SU-DHL-6 (cell line): ENCODE measurements at regions not wholly inside any gene's neighbourhood (a gene's known extent, or its start where the extent isn't known, plus 50 kb on each side); places are given as distances from the start of the nearest gene placed in this dataset.

Source experiments
- H2AFZ ChIP-seq: fragments of 200-600 bp; sonication (generic); 2 replicates; pipeline ENCODE4 v1.6.1; 2014; ENCODE audit warnings: low read depth, mild to moderate bottlenecking, moderate library complexity, mixed read lengths, antibody characterized with exemption, low read length; ENCODE audit not compliant: severe bottlenecking
- H3F3A ChIP-seq: fragments of 200-600 bp; shearing (Covaris generic); 2 replicates; pipeline ENCODE4 v1.6.0; 2016; ENCODE audit warnings: antibody characterized with exemption, mild to moderate bottlenecking; ENCODE audit not compliant: insufficient read depth
- H3K27ac ChIP-seq: fragments of 200-600 bp; sonication (generic); 2 replicates; pipeline ENCODE4 v1.5.1; 2016; ENCODE audit warnings: low read depth, mild to moderate bottlenecking, low read length, moderate library complexity, mixed read lengths
- H3K27me3 ChIP-seq: fragments of 200-600 bp; sonication (generic), shearing (Covaris generic); 2 replicates; pipeline ENCODE4 v1.6.0; 2014; ENCODE audit warnings: mild to moderate bottlenecking, low read length
- H3K36me3 ChIP-seq: fragments of 200-600 bp; sonication (generic); 2 replicates; pipeline ENCODE4 v1.6.1; 2014; ENCODE audit warnings: mild to moderate bottlenecking, low read length, mixed read lengths
- H3K4me2 ChIP-seq: fragments of 300-600, 200-600 bp; shearing (Covaris generic), sonication (generic); 2 replicates; pipeline ENCODE4 v1.6.0; 2014; ENCODE audit warnings: low read length, low read depth, mild to moderate bottlenecking; ENCODE audit not compliant: poor library complexity, severe bottlenecking
- H3K4me3 ChIP-seq: fragments of 200-600 bp; sonication (generic); 2 replicates; pipeline ENCODE4 v1.5.1; 2014; ENCODE audit warnings: antibody characterized with exemption, low read length, mild to moderate bottlenecking, mixed read lengths; ENCODE audit not compliant: insufficient read depth, poor library complexity, severe bottlenecking
- H3K79me2 ChIP-seq: fragments of 200-600 bp; sonication (generic); 2 replicates; pipeline ENCODE4 v1.6.1; 2014; ENCODE audit warnings: mild to moderate bottlenecking, low read length, moderate library complexity; ENCODE audit not compliant: insufficient read depth
- H3K9ac ChIP-seq: fragments of 200-600 bp; sonication (generic); 2 replicates; pipeline ENCODE4 v1.7.0; 2014; ENCODE audit warnings: mild to moderate bottlenecking, low read length
- H3K9me2 ChIP-seq: fragments of 200-600 bp; sonication (generic); replicated peaks from 2 replicates; pipeline ENCODE4 v1.6.1; 2014; ENCODE audit warnings: low read length; ENCODE audit not compliant: insufficient read depth
- H3K9me3 ChIP-seq: fragments of 200-600 bp; sonication (generic); 2 replicates; pipeline ENCODE4 v1.6.1; 2014; ENCODE audit warnings: low read length, mixed read lengths; ENCODE audit not compliant: insufficient read depth
- H4K20me1 ChIP-seq: fragments of 200-600 bp; sonication (generic); 2 replicates; pipeline ENCODE4 v1.6.1; 2014; ENCODE audit warnings: low read depth, mild to moderate bottlenecking, antibody characterized with exemption, low read length, moderate library complexity, mixed read lengths
- EZH2phosphoT487 ChIP-seq: fragments of 200-600 bp; sonication (generic), shearing (Covaris generic); conservative IDR thresholded peaks from 2 replicates; pipeline ENCODE4 v1.6.1; 2018; ENCODE audit warnings: mild to moderate bottlenecking, antibody characterized with exemption, low read length, moderate library complexity, mixed read lengths
- TF ChIP-seq, protein P1 (sequence below): fragments of 200-600 bp; sonication (generic); IDR thresholded peaks from one replicate; pipeline ENCODE4 v1.5.1; 2017; ENCODE audit warnings: antibody characterized with exemption, mild to moderate bottlenecking, low read length, moderate library complexity; ENCODE audit not compliant: insufficient read depth, poor library complexity, severe bottlenecking

DNA sequence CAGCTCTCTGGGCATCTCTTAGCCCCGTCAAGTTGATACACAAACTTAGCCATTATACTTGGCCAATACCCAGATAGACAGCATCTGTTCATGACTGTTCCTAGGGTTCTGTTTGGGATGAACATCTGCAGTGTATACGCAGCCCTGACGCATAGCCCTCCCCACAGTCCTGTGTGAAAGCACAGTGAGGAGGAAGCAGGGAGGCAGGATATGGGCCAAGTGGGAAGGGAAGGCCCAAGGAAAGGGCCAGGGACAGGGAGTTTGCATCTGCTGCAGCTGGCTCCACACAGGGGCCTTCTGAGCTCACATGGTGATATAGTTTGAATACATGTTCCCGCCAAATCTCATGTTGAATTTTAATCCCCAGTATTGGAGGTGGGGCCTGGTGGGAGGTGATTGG lies 80.2 kb downstream of the CMPK2 start:
- no peaks in the 10 kb centered on the region for H4K20me1 ChIP-seq
- H3F3A ChIP-seq: peaks cover 8% of the 10 kb centered on the region
- no peak overlapping the region for H3K9ac ChIP-seq
- no peak overlapping the region for H3K27ac ChIP-seq
- no peaks in the 10 kb centered on the region for H3K79me2 ChIP-seq
- no peaks in the 10 kb centered on the region for H3K36me3 ChIP-seq
- TF ChIP-seq, protein P1, sequence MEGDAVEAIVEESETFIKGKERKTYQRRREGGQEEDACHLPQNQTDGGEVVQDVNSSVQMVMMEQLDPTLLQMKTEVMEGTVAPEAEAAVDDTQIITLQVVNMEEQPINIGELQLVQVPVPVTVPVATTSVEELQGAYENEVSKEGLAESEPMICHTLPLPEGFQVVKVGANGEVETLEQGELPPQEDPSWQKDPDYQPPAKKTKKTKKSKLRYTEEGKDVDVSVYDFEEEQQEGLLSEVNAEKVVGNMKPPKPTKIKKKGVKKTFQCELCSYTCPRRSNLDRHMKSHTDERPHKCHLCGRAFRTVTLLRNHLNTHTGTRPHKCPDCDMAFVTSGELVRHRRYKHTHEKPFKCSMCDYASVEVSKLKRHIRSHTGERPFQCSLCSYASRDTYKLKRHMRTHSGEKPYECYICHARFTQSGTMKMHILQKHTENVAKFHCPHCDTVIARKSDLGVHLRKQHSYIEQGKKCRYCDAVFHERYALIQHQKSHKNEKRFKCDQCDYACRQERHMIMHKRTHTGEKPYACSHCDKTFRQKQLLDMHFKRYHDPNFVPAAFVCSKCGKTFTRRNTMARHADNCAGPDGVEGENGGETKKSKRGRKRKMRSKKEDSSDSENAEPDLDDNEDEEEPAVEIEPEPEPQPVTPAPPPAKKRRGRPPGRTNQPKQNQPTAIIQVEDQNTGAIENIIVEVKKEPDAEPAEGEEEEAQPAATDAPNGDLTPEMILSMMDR: no peak
- TF ChIP-seq EZH2phosphoT487: no peak
- no peaks in the 10 kb centered on the region for H3K9me2 ChIP-seq
- H3K27me3 ChIP-seq: no peaks in the 10 kb centered on the region
- H2AFZ ChIP-seq: no peak overlapping the region
- no peak overlapping the region for H3K4me3 ChIP-seq
- H3K9me3 ChIP-seq: no peaks in the 10 kb centered on the region
- no peak overlapping the region for H3K4me2 ChIP-seq

DNA sequence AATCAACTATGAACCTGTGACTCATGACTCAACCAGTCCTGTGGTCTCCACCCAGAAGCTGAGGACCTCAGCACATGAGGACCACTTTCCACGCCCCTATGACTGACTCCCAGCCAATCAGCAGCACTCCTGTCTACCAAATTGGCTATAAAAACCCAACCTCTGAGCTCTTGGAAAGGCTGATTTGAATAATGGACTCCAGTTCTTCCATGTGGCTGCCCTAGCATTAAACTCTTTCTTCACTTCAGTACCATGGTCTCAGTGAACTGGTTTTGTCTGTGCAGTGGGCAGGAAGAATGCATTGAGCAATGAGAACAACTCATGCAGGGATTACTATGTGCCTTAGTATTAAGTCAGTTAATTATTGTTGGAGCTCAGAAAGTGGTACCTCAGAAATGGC lies 78.3 kb downstream of the CMPK2 start:
- Histone ChIP-seq H3K27ac (no peak overlapping the region), H3K36me3 (no peaks in the 10 kb centered on the region), H3K4me3 (no peak overlapping the region), H3K27me3 (no peaks in the 10 kb centered on the region), H2AFZ (no peak overlapping the region), H3K9me3 (no peaks in the 10 kb centered on the region), H3K4me2 (no peak overlapping the region), H3K9ac (no peak overlapping the region), H3K9me2 (no peaks in the 10 kb centered on the region), H3F3A (no peaks in the 10 kb centered on the region), H4K20me1 (no peaks in the 10 kb centered on the region), H3K79me2 (no peaks in the 10 kb centered on the region)
- TF ChIP-seq, protein P1: no peak
- TF ChIP-seq EZH2phosphoT487: no peak

DNA sequence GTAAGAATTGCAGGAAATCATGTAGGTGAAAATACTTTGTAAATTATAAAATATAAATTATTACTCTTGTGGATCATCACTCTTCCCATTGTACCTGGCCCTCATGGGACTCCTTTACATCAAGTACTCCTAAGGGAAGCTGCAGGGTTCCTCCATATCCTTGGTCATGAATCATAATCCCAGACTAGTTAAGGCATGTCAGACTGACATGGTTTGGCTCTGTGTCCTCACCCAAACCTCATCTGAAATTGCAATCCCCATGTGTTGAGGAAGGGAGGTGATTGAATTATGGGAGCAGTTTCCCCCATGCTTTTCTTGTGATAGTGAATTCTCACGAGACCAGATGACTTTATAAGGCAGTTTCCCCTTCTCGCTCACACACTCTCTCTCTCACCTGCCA lies 77.1 kb downstream of the CMPK2 start:
- no peak overlapping the region for H3K27ac ChIP-seq
- no peaks in the 10 kb centered on the region for H3F3A ChIP-seq
- no peaks in the 10 kb centered on the region for H3K27me3 ChIP-seq
- no peaks in the 10 kb centered on the region for H3K36me3 ChIP-seq
- no peak overlapping the region for H3K4me3 ChIP-seq
- H3K9me3 ChIP-seq: no peaks in the 10 kb centered on the region
- no peak overlapping the region for H3K9ac ChIP-seq
- no peaks in the 10 kb centered on the region for H3K79me2 ChIP-seq
- H2AFZ ChIP-seq: no peak overlapping the region
- H3K9me2 ChIP-seq: no peaks in the 10 kb centered on the region
- H4K20me1 ChIP-seq: no peaks in the 10 kb centered on the region
- no peak overlapping the region for H3K4me2 ChIP-seq
- TF ChIP-seq, protein P1: no peak
- TF ChIP-seq EZH2phosphoT487: no peak
